Stimulated activated CD8-positive, alpha-beta memory T cell treated with anti-CD3 and anti-CD28 coated beads, Interleukin-15, amount 100 ng/mL, for 48 hours (primary cell): ENCODE measurements at regions not wholly inside any gene's neighbourhood (a gene's known extent, or its start where the extent isn't known, plus 50 kb on each side); places are given as distances from the start of the nearest gene placed in this dataset.

Experiments used
- DNase-seq, 2 donors: peaks; one replicate each; pipeline ENCODE4 v3.0.0-alpha.2; 2020; ENCODE audit warnings: low read depth in 2 of 2

DNA sequence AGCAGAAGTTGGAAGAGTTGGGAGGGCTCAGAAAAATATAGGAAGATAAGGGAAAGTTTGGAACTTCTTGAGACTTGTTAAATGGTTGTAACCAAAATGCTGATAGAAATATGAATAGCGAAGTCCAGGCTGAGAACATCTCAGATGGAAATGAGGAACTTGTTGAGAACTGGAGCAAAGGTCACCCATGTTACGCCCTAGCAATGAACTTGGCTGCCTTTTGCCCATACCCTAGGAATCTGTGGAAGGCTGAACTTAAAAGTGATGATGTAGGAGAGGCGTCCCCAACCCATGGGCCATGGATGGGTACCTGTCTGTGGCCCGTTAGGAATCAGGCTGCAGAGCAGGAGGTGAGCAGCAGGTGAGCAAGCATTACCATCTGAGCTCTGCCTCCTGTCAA is 347.8 kb downstream of the ARL4A start:
- DNase-seq = no peak

- no peak for DNase-seq
These were observed 348.9 kb downstream of the ARL4A start for GRCh38 chr7:13036256-13036780.

- no peak for DNase-seq
These were observed 349.8 kb downstream of the ARL4A start for GRCh38 chr7:13037216-13037615.

DNA sequence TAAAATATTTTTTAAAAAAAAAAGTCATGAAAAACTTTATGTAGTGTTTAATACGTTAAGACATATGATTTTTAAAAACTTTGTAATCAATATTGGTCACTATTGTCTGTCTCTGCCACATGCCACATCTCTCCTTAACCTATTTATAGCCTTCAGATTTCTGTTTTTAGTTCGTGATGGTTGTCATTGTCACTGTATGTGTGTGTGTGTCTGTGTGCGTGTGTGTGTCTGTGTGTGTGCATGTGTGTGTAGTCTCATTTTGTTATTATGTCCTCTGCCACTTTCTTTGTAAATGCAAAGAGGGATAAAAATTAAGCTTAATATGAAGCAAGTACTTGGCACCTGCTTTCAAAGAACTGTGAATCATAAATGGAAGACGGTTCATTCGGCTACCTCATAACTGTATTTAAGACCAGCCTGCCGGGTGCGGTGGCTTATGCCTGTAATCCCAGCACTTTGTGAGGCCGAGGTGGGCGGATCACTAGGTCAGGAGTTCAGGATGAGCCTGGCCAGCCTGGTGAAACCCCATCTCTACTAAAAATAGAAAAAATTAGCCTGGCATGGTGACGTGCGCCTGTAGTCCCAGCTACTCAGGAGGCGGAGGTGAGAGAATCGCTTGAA is 354.0 kb downstream of the ARL4A start:
- no peak for DNase-seq

DNA sequence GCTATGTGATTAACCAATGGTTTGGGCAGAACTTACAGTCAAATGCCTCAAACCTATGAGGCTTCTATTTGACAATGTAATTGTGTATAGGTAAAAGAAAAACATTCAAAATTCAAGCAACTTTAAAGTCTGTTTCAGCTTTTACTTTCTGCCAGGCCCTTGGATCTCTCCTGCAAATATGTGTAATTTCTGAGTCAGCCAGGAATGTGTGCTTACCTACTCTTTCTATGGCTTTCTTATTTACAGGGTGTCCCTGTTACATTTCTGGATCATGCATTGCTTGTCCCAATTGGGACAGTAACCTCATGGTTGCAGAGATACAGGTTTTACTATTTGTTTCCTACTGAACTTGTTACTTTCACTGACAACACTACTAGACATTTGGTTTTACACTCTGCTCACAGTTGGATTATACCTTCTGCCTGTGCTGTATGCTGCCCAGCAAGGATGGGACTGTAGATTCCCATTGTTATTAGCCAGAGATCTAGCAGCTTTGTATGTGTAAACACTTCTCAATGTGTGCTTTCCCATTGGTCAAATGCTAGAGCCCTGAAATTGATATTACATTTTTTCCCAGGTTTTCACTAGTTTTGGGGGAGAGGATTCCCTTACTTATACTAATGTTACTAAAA is 355.3 kb downstream of the ARL4A start:
- no peak for DNase-seq

DNA sequence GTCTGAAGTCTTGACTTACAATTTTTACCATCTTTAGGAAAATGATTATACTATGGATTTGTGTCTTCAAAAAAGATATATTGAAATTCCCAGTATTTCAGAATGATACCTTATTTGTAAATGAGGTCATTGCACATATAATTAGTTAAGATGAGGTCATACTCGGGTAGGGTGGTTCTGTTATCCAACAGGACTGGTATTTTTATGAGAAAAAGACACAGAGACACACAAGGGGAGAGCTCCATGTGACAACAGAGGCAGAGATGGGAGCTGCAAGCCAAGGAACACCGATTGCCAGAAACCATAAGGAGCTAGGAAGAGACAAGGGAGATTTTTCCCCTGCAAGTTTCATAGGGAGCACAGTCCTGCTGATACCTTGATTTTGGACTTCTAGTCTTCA is 356.9 kb downstream of the ARL4A start:
- DNase-seq = no peak

- DNase-seq = no peak
These were observed 359.6 kb downstream of the ARL4A start for GRCh38 chr7:13047061-13047460.

DNA sequence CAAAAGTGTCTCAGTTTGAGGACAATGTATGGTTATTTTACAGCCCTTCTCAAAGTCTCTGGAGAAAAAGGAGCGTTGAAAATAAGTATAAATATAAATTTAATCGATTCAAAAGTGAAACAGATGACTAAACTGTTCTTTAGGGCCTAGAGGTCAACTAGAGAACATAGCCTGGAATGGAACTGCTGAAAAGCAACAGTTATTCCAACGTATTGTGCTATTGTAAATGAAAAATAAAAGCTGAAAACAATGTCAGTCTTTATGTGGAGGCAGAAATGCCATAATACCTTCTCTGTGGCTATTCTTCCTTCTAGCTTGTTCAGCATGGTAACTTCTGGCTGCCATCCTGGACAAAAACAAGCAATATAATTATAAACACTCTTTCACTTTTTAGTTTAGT is 362.5 kb downstream of the ARL4A start:
- no peak for DNase-seq

DNA sequence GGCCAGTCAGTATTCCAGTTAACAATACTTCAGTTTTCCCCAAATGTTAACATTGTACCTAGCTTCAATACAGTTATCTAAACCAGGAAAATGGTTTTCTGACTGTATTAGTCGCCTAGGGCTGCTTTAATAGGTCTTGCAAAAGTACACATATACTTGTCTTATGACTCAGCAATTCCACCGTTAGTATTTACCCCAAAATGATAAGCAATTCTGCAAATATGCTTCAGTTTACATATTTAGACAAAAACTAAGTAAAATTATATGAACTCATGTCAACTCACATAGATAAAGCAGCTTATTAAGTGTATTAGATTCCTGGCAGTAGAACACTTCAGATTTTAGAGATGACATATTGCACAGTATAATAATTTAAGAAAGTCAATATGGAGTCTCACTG is 363.3 kb downstream of the ARL4A start:
- no peak for DNase-seq

GRCh38 chr7:13055732-13056368 is 368.4 kb downstream of the ARL4A start:
- DNase-seq = no peak

DNA sequence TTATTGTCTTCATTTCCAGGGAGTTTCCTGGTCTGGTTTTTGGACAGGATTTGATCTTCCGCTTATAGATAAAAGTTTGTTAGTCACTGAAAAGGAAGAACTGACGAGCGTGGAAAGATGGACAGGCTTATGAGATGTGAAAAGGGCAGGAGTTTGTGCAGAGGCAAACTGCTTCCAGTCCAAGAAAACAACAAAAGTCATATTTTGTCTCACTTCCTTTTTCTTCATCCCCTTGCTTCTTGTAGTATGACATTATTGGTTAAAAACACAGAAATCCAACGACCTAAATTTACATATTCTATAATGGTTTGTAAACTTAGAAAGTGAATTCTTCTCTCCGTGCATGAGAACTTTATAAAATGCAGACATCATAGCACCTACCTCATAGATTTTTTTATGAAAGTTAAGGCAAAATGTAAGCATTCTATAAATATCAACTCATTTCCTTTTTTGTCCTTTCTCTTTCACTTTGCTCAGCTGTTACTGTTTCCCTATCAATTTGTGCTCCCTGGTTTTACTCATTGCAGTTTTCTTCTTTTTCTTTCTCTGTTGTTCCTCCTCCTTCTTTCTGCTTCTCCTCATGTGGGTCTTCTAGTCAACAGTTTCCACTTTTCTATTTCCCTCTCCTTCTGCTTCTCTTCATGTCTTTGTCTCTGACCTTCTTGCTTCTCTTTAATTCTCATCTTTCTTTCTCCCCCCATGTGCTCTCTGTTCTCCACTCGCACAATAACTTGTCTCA is 370.2 kb downstream of the ARL4A start:
- DNase-seq = no peak

GRCh38 chr7:13060173-13060572 is 372.7 kb downstream of the ARL4A start:
- no peak for DNase-seq

DNA sequence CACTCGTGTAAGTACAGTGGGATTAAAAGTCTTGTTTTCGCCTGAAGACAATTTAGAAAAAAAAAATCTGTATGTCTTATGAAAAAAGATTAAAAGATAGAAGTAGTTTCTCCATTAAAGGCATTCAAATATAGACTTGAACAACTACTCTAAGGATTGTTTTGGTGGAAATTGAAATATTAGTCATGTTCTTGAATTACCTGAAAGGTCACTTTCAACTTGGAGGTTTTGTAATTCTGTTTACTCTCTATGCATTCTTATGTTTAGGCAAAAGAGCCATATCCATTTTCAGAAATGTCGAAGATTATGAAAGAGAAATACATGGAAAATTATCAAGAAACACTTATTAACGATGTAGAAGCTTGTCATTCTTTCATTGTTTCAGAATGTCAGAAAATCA is 373.7 kb downstream of the ARL4A start:
- no peak for DNase-seq

DNA sequence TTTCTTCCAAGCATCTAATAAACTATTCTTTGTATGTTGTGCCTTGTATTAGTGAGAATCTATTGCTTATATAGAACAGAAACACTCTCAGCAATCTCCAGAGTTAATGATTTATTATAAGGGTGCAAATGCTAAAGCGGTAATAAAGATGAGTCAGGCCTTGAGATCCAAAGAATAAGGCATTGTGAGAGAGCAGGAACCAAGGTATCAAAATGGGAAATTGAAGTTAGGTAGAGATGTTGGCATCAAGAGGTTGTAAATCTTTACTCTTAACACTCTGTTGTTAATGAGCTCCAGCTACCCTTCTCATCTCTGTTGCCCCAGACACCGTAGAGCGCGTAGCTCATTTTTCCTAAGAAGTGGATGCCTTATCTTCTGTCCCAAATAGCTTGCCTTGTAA is 375.2 kb downstream of the ARL4A start:
- no peak for DNase-seq

DNA sequence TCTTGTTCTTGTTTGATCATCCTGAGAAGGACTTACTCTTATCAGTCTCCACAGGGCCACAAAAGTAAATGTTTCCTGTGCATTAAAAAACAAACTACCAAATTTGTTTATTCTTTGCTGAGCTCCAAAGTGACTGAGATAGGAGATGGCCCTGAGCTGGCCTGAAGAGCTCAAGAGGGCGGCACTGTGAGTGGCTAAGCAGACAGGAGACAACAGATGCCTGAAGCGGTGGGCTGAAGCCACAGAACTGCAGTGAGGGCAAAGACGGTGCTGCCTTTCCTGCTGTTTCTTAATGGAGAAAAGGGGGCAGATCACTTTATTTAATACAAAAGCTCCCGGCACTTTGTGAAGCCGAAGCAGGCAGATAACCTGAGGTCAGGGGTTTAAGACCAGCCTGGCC is 379.6 kb downstream of the ARL4A start:
- DNase-seq = no peak

GRCh38 chr7:13068032-13068431 is 380.6 kb downstream of the ARL4A start:
- DNase-seq = no peak

DNA sequence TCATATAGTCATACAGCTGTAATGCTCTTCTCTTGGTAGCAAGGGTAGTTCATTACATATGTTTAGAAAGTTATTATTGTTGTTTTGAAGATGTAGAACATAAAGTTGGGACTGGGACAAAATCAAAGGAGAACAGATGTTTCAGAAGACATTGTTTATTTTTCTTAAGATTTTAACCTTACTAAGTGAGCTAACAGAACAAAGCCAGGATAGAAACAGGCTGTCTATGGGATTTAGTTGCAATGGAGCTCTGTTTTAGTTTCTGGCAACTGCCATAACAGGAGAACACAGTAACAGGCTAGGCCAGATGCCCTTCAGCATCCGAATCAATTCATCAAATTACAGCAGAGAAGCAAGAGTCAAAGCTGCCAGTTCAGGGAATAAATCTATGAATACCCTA is 382.4 kb downstream of the ARL4A start:
- no peak for DNase-seq

DNA sequence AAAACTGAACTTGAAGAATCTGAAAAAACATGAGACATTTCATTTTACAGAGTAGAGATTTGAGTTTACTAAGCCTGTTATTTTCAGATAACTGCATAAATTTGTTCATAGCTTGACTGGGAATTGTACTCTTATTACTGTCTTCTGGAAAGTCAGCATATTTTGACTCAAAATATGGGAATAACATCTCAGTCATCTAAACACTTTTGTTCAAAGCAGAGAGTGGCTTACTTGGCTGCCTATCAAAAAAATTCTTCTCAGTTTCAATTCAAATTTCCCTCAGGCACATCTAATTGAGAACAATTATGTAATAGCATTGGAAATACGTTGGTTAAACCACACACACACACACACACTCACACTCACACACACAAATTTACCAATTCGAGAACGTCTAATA is 384.6 kb downstream of the ARL4A start:
- no peak for DNase-seq

DNA sequence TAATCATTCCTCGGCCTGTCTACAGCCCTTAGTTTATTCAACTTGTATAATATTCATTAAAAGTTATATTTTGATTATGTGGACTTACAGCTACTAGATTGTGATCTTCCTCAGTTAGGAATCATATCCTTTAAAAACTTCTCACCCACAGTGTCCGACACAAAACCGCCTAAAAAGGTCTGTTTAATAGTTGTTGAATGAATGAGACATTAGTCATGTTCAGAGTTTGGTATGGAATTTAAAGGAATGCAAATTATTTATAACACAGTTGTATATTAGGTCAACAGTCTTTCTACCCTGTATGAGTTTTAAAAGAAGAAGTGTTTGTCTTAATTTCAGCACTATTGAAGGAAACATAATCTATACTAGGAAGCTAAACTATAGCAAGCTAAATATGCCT is 390.0 kb downstream of the ARL4A start:
- no peak for DNase-seq

- DNase-seq = no peak
These were observed 390.7 kb downstream of the ARL4A start for GRCh38 chr7:13078105-13078504.

GRCh38 chr7:13090959-13091358 is 403.5 kb downstream of the ARL4A start:
- DNase-seq = no peak

GRCh38 chr7:13091974-13092707 is 404.7 kb downstream of the ARL4A start:
- no peak for DNase-seq
